ENCODE measurements at regions not wholly inside any gene's neighbourhood (a gene's known extent, or its start where the extent isn't known, plus 50 kb on each side); places are given as distances from the start of the nearest gene placed in this dataset.

GRCh38 chr4:138639018-138639741, 376.4 kb upstream of the NOCT start:
- TF ChIP-seq EP300 (IDR thresholded peaks at IDR 0.05) (no peak), CTCF (IDR thresholded peaks at IDR 0.05) (no peak)
